ENCODE measurements at regions not wholly inside any gene's neighbourhood (a gene's known extent, or its start where the extent isn't known, plus 50 kb on each side); places are given as distances from the start of the nearest gene placed in this dataset.

DNA sequence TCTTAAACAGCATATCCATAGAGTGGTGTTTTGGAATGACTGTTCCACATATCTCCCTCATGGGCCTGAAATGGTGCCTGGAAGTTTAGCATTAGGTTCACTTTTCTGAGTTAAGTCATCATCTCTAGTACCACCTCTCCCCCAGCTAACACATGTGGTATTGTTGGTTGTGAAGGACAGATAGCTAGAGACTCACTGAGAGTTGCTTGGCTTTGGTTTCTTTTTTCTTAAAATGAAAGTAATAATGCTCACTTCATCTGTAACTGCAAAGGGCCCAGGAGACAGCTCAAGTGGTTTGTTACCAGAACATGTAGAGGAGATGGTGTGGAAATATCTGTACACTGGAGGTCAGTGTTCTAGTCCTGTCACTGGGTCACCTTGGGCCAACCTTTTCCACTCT is 90.9 kb downstream of the EFNB1 start:
- Mint-ChIP-seq H3K4me1 (ENCODE audit: low read depth) (peaks cover 4% of the 10 kb centered on the region), H3K9me3 (no peaks in the 10 kb centered on the region), H3K27me3 (ENCODE audit: low read depth) (no peaks in the 10 kb centered on the region), H3K4me3 (ENCODE audit: low read depth) (no peak overlapping the region), H3K27ac (no peak overlapping the region), H3K36me3 (ENCODE audit: low read depth) (no peaks in the 10 kb centered on the region)
- no peak for DNase-seq (ENCODE audit: low spot score)
- intact Hi-C loops (cut with micrococcal nuclease) = no loop called here

DNA sequence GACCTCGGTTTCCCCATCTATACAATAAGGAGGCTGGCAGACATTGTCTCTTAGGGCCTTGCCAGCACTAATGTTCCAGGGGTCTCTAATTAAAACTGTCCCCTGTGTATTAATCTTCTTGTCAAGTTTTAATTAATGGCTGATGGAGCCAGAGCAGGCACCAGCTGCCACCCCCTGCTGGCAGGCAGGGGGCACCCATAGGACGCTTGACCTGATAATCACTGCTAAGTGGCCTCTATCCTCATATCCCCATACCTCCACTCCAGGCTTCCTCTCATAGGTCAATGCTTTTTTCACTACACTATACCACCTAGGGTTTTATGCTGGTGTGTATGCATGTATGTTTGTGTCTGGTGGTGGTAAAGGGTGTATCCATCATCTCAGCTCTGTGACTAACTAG is 89.4 kb downstream of the EFNB1 start:
- no peaks in the 10 kb centered on the region for H3K36me3 Mint-ChIP-seq (ENCODE audit: low read depth)
- intact Hi-C loops (cut with micrococcal nuclease) = no loop called here
- H3K4me3 Mint-ChIP-seq (ENCODE audit: low read depth) = no peak overlapping the region
- H3K9me3 Mint-ChIP-seq = no peaks in the 10 kb centered on the region
- H3K27me3 Mint-ChIP-seq (ENCODE audit: low read depth) = no peaks in the 10 kb centered on the region
- H3K4me1 Mint-ChIP-seq (ENCODE audit: low read depth) = peaks cover 4% of the 10 kb centered on the region
- no peak overlapping the region for H3K27ac Mint-ChIP-seq
- no peak for DNase-seq (ENCODE audit: low spot score)

DNA sequence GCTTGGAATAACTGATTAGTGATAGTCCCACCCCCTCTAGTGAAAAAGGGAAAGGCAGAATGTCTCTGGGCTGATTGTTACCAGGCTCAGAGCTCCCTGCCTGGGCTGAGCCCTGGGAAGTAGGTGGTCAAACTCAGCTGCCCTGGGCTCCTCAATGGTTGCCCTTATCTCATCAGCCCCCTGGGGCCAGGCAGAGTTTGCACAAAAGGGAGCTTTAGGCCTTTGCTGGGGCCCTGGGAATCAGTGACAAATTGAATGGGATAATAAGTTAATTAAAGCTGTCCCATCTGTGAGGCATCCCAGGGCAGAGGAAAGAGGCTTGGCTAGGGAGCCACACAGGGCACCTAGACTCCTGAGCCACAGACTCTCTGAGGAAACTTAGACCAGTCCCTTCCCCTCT is 89.0 kb downstream of the EFNB1 start:
- peaks cover 2% of the 10 kb centered on the region for H3K27me3 Mint-ChIP-seq (ENCODE audit: low read depth)
- H3K27ac Mint-ChIP-seq = no peak overlapping the region
- H3K4me3 Mint-ChIP-seq (ENCODE audit: low read depth) = no peak overlapping the region
- peaks cover 4% of the 10 kb centered on the region for H3K4me1 Mint-ChIP-seq (ENCODE audit: low read depth)
- DNase-seq (ENCODE audit: low spot score) = no peak
- H3K9me3 Mint-ChIP-seq = no peaks in the 10 kb centered on the region
- H3K36me3 Mint-ChIP-seq (ENCODE audit: low read depth) = no peaks in the 10 kb centered on the region
- intact Hi-C loops (cut with micrococcal nuclease) = no loop called here

DNA sequence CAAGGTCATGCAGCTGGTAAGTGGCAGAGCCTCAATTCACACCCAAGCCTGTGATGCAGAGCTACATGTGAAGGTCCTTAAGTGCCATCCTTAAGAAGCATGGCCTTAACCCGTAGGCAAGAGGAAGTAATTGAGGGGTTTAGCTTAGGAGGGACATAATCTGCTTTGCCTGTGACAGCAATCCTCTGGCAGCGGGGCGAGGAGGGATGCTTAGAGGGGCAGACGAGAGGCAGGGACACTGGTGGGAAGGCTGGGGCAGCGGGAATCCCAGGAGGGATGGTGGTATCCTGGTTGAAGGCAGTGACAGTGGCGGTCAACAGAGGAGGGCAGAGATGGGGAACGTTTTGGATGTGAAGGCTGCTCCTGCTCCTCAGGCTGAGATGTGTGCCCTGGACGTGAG is 88.1 kb downstream of the EFNB1 start:
- Mint-ChIP-seq H3K4me1 (ENCODE audit: low read depth) (peaks cover 4% of the 10 kb centered on the region), H3K27ac (no peak overlapping the region), H3K36me3 (ENCODE audit: low read depth) (no peaks in the 10 kb centered on the region), H3K9me3 (no peaks in the 10 kb centered on the region), H3K4me3 (ENCODE audit: low read depth) (no peak overlapping the region), H3K27me3 (ENCODE audit: low read depth) (peaks cover 2% of the 10 kb centered on the region)
- no peak for DNase-seq (ENCODE audit: low spot score)
- intact Hi-C loops (cut with micrococcal nuclease) = no loop called here

DNA sequence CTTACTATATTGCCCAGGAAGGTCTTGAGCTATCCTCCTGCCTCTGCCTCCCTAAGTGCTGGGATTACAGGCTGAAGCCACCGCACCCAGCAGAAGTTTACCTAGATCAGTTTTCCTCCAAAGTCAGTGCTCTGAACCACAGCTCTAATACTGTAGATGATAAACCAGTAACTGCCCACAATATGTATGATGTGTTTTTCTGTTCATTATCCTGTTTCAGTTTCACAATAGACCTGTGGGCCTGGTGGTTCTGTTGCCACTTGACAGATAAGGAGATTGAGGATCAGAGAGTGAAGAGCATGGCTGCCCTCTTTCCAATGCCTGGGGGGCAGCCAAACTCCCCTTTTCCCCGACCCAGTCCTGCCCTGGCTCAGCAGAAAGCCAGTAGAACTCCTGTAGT is 87.0 kb downstream of the EFNB1 start:
- intact Hi-C loops (cut with micrococcal nuclease) = no loop called here
- H3K9me3 Mint-ChIP-seq = no peaks in the 10 kb centered on the region
- H3K27ac Mint-ChIP-seq = no peak overlapping the region
- H3K4me1 Mint-ChIP-seq (ENCODE audit: low read depth) = peaks cover 4% of the 10 kb centered on the region
- no peak overlapping the region for H3K4me3 Mint-ChIP-seq (ENCODE audit: low read depth)
- no peak for DNase-seq (ENCODE audit: low spot score)
- H3K27me3 Mint-ChIP-seq (ENCODE audit: low read depth) = peaks cover 2% of the 10 kb centered on the region
- H3K36me3 Mint-ChIP-seq (ENCODE audit: low read depth) = no peaks in the 10 kb centered on the region

DNA sequence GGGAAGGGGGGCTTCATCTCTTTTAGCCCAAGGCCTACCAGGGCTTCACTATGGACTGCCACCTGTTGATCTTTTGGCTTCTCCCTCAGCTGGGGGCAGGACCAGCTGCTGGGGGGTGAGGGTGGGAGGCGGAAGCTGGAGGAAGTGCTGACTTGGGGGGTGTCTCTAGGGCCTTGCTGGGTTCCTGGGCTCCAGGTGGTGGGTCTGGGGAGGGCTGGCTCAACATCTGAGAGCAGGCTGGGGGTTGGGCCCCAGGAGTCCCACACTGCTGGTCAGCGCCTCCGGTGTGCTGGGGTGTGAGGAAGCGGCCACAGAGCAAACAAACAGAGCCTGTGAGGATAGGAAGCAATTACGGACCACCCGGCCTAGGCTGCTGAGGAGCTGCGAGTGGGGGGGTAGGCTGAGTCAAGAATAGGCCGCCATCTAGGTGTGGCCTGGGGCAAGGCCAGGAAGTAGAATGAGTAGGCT is 85.7 kb downstream of the EFNB1 start:
- peaks cover 4% of the 10 kb centered on the region for H3K4me1 Mint-ChIP-seq (ENCODE audit: low read depth)
- H3K36me3 Mint-ChIP-seq (ENCODE audit: low read depth) = no peaks in the 10 kb centered on the region
- H3K27ac Mint-ChIP-seq = no peak overlapping the region
- H3K4me3 Mint-ChIP-seq (ENCODE audit: low read depth) = no peak overlapping the region
- H3K27me3 Mint-ChIP-seq (ENCODE audit: low read depth) = peaks cover 2% of the 10 kb centered on the region
- intact Hi-C loops (cut with micrococcal nuclease) = no loop called here
- DNase-seq (ENCODE audit: low spot score) = no peak
- no peaks in the 10 kb centered on the region for H3K9me3 Mint-ChIP-seq

DNA sequence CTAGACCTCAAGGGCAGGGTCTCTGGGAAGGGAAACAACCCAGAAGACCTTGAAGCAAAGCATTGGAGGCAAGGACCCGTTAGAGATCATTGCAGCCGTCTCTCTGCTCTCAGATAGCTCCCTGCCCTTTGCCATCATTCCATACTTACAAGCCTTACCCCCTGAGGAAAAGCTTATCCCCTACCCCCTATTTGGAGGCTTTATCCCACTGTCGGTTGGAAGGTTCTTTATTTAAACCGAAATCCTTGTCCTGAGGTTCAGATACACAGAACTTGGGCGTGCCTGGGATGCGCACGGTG is 84.4 kb downstream of the EFNB1 start:
- peaks cover 2% of the 10 kb centered on the region for H3K27me3 Mint-ChIP-seq (ENCODE audit: low read depth)
- peaks cover 4% of the 10 kb centered on the region for H3K4me1 Mint-ChIP-seq (ENCODE audit: low read depth)
- H3K9me3 Mint-ChIP-seq = no peaks in the 10 kb centered on the region

DNA sequence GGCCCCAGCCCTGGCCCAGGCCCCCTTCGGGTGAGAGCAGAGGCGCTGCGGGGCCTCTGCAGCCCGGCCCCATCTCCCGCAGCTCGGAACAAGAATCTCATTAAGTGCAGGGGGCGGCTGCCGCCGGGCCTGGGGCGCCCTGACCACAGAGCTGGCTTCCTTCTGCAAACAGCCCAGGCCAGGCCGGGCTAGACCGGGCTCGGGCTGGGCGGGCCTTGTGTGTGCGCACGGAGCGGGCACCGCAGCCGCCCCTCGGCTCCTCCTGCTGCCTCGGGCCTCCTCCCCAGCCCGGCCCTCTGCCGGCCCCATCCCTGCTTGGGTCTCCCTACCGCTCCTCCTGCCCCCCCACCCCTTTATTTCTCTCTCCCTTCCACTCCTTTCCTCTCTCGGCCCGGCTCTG is 83.3 kb downstream of the EFNB1 start:
- Mint-ChIP-seq H3K4me1 (ENCODE audit: low read depth) (peaks cover 4% of the 10 kb centered on the region), H3K4me3 (ENCODE audit: low read depth) (no peak overlapping the region), H3K27me3 (ENCODE audit: low read depth) (peaks cover 2% of the 10 kb centered on the region), H3K27ac (no peak overlapping the region), H3K36me3 (ENCODE audit: low read depth) (no peaks in the 10 kb centered on the region), H3K9me3 (no peaks in the 10 kb centered on the region)
- intact Hi-C loops (cut with micrococcal nuclease) = no loop called here
- no peak for DNase-seq (ENCODE audit: low spot score)

More for the DNA sequence above, 84.4 kb downstream of the EFNB1 start:
- Mint-ChIP-seq H3K27ac (no peak overlapping the region), H3K36me3 (ENCODE audit: low read depth) (no peaks in the 10 kb centered on the region), H3K4me3 (ENCODE audit: low read depth) (no peak overlapping the region)
- DNase-seq (ENCODE audit: low spot score) = no peak
- intact Hi-C loops (cut with micrococcal nuclease) = no loop called here

DNA sequence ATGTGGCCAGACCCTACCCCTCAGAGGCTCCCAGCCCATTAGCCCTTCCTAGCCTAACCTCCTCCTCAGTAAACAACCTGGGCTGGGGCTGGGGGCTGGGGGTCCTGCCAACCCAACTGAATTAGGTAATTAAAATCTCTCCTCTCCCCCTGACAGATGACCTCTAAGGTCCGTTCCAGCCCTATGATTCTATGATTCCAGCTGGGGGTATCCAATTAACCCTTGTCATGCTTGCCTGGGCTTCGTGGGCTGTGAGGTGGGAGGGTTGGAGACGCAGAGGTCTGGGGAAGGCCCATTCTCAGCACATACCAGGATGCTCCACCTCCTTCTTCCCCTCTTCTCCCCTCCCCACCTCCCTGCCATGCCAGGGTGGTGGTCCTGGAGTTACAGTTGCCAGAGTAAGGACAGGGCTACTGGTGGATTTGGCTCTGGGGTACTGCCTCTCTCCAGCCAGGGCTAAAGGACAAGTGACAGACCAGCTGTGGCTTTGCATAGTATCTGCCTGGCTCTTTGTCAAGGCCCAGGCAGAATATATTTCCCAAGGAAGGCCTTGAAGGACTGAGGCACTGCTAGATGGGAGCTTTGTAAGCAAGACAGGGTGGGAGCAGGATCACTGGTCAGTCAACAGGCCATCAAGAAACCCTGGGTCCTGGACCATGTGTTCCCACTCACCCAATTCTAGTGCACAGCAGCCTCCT is 82.1 kb downstream of the EFNB1 start:
- intact Hi-C loops (cut with micrococcal nuclease) = no loop called here

DNA sequence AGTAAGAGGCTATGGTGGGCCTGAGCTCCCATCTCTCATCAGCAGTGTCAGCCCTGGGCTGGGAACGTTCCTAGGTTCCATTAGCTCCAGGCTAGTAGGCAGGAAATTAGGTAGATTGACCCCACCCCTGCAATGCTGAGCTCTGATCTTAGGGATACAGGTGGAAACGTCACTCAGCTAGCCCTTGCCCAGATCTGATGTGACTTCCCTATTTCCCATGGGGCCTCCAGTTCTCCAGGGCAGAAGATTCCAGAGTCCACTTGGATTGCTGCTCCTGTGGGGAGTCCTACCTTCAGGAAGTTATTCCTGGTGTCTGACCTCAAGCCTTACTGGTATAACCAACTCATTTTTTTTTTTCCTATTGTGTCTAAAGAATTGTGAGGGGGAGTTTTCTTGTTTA is 81.1 kb downstream of the EFNB1 start:
- no peak overlapping the region for H3K4me3 Mint-ChIP-seq (ENCODE audit: low read depth)
- no peak overlapping the region for H3K27ac Mint-ChIP-seq
- H3K27me3 Mint-ChIP-seq (ENCODE audit: low read depth) = peaks cover 2% of the 10 kb centered on the region
- H3K36me3 Mint-ChIP-seq (ENCODE audit: low read depth) = no peaks in the 10 kb centered on the region
- DNase-seq (ENCODE audit: low spot score) = no peak
- H3K9me3 Mint-ChIP-seq = no peaks in the 10 kb centered on the region
- no peaks in the 10 kb centered on the region for H3K4me1 Mint-ChIP-seq (ENCODE audit: low read depth)
- intact Hi-C loops (cut with micrococcal nuclease) = no loop called here

More for the DNA sequence above, 82.1 kb downstream of the EFNB1 start:
- Mint-ChIP-seq H3K4me1 (ENCODE audit: low read depth) (peaks cover 3% of the 10 kb centered on the region), H3K27me3 (ENCODE audit: low read depth) (peaks cover 2% of the 10 kb centered on the region), H3K9me3 (no peaks in the 10 kb centered on the region), H3K36me3 (ENCODE audit: low read depth) (no peaks in the 10 kb centered on the region), H3K27ac (no peak overlapping the region), H3K4me3 (ENCODE audit: low read depth) (no peak overlapping the region)
- DNase-seq (ENCODE audit: low spot score) = no peak

DNA sequence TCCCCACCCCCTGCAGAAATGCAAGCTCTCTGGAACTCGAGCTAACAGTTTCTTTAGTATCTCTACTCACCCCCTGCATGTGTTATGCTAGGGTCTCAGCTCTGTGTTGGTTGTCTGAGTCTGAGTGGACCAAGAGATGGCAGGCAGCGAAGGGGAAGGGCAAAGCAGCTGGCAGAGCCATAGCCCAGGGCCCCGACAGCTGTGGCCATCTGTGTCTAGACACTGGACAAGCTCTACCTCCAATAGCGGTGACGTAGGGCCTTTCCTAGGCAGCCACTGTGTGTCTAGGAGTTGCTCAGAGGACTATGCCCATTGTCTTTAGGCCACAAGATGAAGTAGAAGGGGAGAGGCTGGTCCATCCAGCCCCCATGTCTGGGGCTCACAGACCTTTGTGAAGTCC is 79.2 kb downstream of the EFNB1 start:
- no peak overlapping the region for H3K27ac Mint-ChIP-seq
- no peak overlapping the region for H3K4me3 Mint-ChIP-seq (ENCODE audit: low read depth)
- intact Hi-C loops (cut with micrococcal nuclease) = no loop called here
- H3K4me1 Mint-ChIP-seq (ENCODE audit: low read depth) = no peaks in the 10 kb centered on the region
- no peaks in the 10 kb centered on the region for H3K36me3 Mint-ChIP-seq (ENCODE audit: low read depth)
- H3K27me3 Mint-ChIP-seq (ENCODE audit: low read depth) = peaks cover 2% of the 10 kb centered on the region
- H3K9me3 Mint-ChIP-seq = no peaks in the 10 kb centered on the region
- no peak for DNase-seq (ENCODE audit: low spot score)

DNA sequence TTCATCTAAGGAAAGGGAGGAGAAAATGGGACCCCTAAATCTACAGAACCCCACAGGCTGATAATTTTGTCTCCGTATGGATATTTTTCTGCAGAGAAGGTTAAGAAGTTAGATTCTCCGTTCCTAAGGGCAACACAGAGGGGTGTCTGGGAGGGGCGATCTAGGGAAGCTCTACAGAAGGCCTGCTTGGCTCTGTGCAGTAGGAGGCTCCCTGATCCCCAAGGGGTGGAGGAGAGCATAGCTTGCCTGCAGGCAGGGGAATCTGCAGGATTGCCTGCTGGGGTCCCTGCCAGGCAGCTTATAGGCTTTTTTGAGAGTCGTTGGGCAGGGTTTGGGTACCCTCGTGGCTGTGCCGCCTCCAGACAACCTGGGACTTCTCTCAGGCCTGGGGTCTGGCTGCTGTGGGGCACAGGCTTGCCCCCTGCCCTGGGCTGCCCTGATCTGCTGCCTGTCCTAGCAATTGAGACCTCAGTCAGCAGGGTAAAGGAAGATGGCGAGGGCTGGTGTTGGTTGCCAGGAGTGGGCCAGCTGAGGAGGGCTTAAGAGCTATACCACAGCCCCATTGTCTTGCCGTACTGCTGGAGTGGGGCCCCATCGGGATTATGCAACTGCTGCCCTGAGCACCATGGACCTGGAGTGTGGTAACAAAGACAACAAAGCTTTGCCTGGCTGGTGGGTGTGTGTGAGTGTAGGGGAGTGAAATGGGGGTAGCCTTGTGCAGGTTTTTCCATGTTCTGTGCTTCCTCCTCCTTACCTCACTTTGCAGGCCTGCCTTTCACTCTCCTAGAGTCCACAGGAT is 74.1 kb downstream of the EFNB1 start:
- intact Hi-C loops (cut with micrococcal nuclease) = no loop called here
- Mint-ChIP-seq H3K27ac (no peak overlapping the region), H3K9me3 (no peaks in the 10 kb centered on the region), H3K4me3 (ENCODE audit: low read depth) (no peak overlapping the region), H3K4me1 (ENCODE audit: low read depth) (no peaks in the 10 kb centered on the region), H3K27me3 (ENCODE audit: low read depth) (no peaks in the 10 kb centered on the region), H3K36me3 (ENCODE audit: low read depth) (no peaks in the 10 kb centered on the region)
- DNase-seq (ENCODE audit: low spot score) = no peak

DNA sequence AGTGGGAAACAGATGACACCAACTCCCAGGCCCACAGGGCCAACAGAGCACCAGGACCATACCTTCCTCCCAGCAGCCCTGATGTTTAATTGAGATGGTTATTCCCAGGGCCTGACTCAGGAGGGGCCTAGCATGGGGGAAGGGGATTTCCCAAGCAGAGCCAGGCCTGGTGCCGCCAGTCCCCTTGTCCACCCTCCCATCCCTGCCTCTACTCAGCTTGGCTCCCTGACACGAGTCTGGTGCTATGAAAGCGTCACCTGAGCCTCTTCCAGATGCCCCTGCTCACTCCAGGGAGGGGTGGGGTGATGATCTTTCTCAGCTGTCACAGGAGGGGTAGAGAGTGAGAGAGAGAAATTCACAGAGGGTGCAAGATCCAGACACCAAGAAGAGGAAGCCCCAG is 72.7 kb downstream of the EFNB1 start:
- intact Hi-C loops (cut with micrococcal nuclease) = no loop called here
- no peaks in the 10 kb centered on the region for H3K9me3 Mint-ChIP-seq
- no peak overlapping the region for H3K4me3 Mint-ChIP-seq (ENCODE audit: low read depth)
- no peak overlapping the region for H3K27ac Mint-ChIP-seq
- no peak for DNase-seq (ENCODE audit: low spot score)
- no peaks in the 10 kb centered on the region for H3K27me3 Mint-ChIP-seq (ENCODE audit: low read depth)
- no peaks in the 10 kb centered on the region for H3K36me3 Mint-ChIP-seq (ENCODE audit: low read depth)
- no peaks in the 10 kb centered on the region for H3K4me1 Mint-ChIP-seq (ENCODE audit: low read depth)
